NCI-H1694 treated with DMSO at 0.1 percent for 48 hours (cell line): ENCODE measurements at regions not wholly inside any gene's neighbourhood (a gene's known extent, or its start where the extent isn't known, plus 50 kb on each side); places are given as distances from the start of the nearest gene placed in this dataset.

Experiments used
- DNase-seq: peaks from one replicate; lab custom pipeline; 2025; lab: John Stamatoyannopoulos, UW

GRCh38 chr4:147355847-147356246 lies 125.0 kb upstream of the EDNRA start:
- no peak for DNase-seq

GRCh38 chr4:147360301-147360700 lies 120.6 kb upstream of the EDNRA start:
- no peak for DNase-seq

GRCh38 chr4:147361726-147362125 lies 119.2 kb upstream of the EDNRA start:
- DNase-seq: no peak

- no peak for DNase-seq
Measured at GRCh38 chr4:147362938-147363337, 118.0 kb upstream of the EDNRA start.

GRCh38 chr4:147363514-147363913 lies 117.4 kb upstream of the EDNRA start:
- no peak for DNase-seq

GRCh38 chr4:147365396-147365795 lies 115.5 kb upstream of the EDNRA start:
- DNase-seq: no peak

- DNase-seq: no peak
Measured at GRCh38 chr4:147366164-147366563, 114.7 kb upstream of the EDNRA start.

GRCh38 chr4:147367891-147368290 lies 113.0 kb upstream of the EDNRA start:
- no peak for DNase-seq

- no peak for DNase-seq
Measured at GRCh38 chr4:147368948-147369347, 111.9 kb upstream of the EDNRA start.

GRCh38 chr4:147370473-147370872 lies 110.4 kb upstream of the EDNRA start:
- DNase-seq: no peak

GRCh38 chr4:147370881-147371280 lies 110.0 kb upstream of the EDNRA start:
- no peak for DNase-seq

GRCh38 chr4:147371661-147372060 lies 109.2 kb upstream of the EDNRA start:
- no peak for DNase-seq

GRCh38 chr4:147378780-147379179 lies 102.1 kb upstream of the EDNRA start:
- no peak for DNase-seq

- no peak for DNase-seq
Measured at GRCh38 chr4:147381749-147382148, 99.1 kb upstream of the EDNRA start.

GRCh38 chr4:147388018-147388417 lies 92.9 kb upstream of the EDNRA start:
- DNase-seq: no peak

GRCh38 chr4:147396105-147396504 lies 84.8 kb upstream of the EDNRA start:
- DNase-seq: no peak

- DNase-seq: no peak
Measured at GRCh38 chr4:147398556-147398955, 82.3 kb upstream of the EDNRA start.

GRCh38 chr4:147400721-147401120 lies 80.2 kb upstream of the EDNRA start:
- DNase-seq: no peak

GRCh38 chr4:147401221-147401620 lies 79.7 kb upstream of the EDNRA start:
- no peak for DNase-seq

GRCh38 chr4:147407261-147408045 lies 73.4 kb upstream of the EDNRA start:
- no peak for DNase-seq

GRCh38 chr4:147408189-147408588 lies 72.7 kb upstream of the EDNRA start:
- DNase-seq: no peak

- DNase-seq: no peak
Measured at GRCh38 chr4:147409350-147409749, 71.5 kb upstream of the EDNRA start.

- no peak for DNase-seq
Measured at GRCh38 chr4:147418226-147418625, 62.7 kb upstream of the EDNRA start.

GRCh38 chr4:147421456-147421855 lies 59.4 kb upstream of the EDNRA start:
- DNase-seq: no peak
